ENCODE measurements at regions not wholly inside any gene's neighbourhood (a gene's known extent, or its start where the extent isn't known, plus 50 kb on each side); places are given as distances from the start of the nearest gene placed in this dataset.

- TF ChIP-seq POLR2A (IDR thresholded peaks at IDR 0.05) (no peak), CTCF (IDR thresholded peaks at IDR 0.05) (no peak)
These were observed 1282.3 kb upstream of the FLRT2 start for GRCh38 chr14:84247693-84248092.
